Natural killer cell (primary cell): ENCODE measurements at regions not wholly inside any gene's neighbourhood (a gene's known extent, or its start where the extent isn't known, plus 50 kb on each side); places are given as distances from the start of the nearest gene placed in this dataset.

Experiments used
- ATAC-seq, 3 donors: fragments of 150-1000 bp in 2 of 3; fragments of 200-7000 bp in 1 of 3; cut with Tn5 transposase; 1 replicate in 1 of 3; 2 replicates in 2 of 3; pipeline ENCODE4 v1.10.0; 2021; ENCODE audit warnings: mild to moderate bottlenecking in 2 of 3, moderate library complexity in 2 of 3
- DNase-seq, 2 donors: peaks; one replicate each; pipeline versions ENCODE4 v3.0.0 to v3.0.0-alpha.2; 2013 to 2021; ENCODE audit warnings: mixed read lengths in 1 of 2
- H3K27ac ChIP-seq: one replicate; pipeline ENCODE4 v1.5.1; 2013; ENCODE audit warnings: mild to moderate bottlenecking, low read length
- H3K27me3 ChIP-seq: one replicate; pipeline ENCODE4 v1.6.1; 2013; ENCODE audit warnings: low read length; ENCODE audit not compliant: control insufficient read depth, insufficient read depth
- H3K36me3 ChIP-seq: one replicate; pipeline ENCODE4 v1.6.1; 2013; ENCODE audit warnings: low read length; ENCODE audit not compliant: control insufficient read depth, insufficient read depth
- H3K4me1 ChIP-seq: one replicate; pipeline ENCODE4 v1.6.1; 2013; ENCODE audit warnings: low read length; ENCODE audit not compliant: control insufficient read depth, insufficient read depth
- H3K4me3 ChIP-seq: one replicate; pipeline ENCODE4 v1.5.1; 2013; ENCODE audit warnings: low read length
- H3K9me3 ChIP-seq: one replicate; pipeline ENCODE4 v1.6.1; 2013; ENCODE audit warnings: low read length; ENCODE audit not compliant: control insufficient read depth, insufficient read depth
- H3K27ac Mint-ChIP-seq, 2 donors: one replicate each; pipeline ENCODE4 v1.8.0; 2022; ENCODE audit warnings: mild to moderate bottlenecking in 2 of 2, mixed read lengths in 2 of 2, moderate library complexity in 1 of 2
- H3K27me3 Mint-ChIP-seq, 2 donors: one replicate each; pipeline ENCODE4 v1.8.0; 2022; ENCODE audit warnings: low read depth in 2 of 2, mixed read lengths in 2 of 2
- H3K36me3 Mint-ChIP-seq: one replicate; pipeline ENCODE4 v1.8.0; 2022; ENCODE audit warnings: mixed read lengths
- H3K4me1 Mint-ChIP-seq, 2 donors: one replicate each; pipeline ENCODE4 v1.8.0; 2022; ENCODE audit warnings: mixed read lengths in 2 of 2
- H3K4me3 Mint-ChIP-seq: one replicate; pipeline ENCODE4 v1.8.0; 2022; ENCODE audit warnings: mild to moderate bottlenecking, moderate library complexity, mixed read lengths
- H3K9me3 Mint-ChIP-seq, 2 donors: one replicate each; pipeline ENCODE4 v1.8.0; 2022; ENCODE audit warnings: mixed read lengths in 2 of 2
- CTCF ChIP-seq: fragments of 200-600 bp; IDR thresholded peaks from one replicate; pipeline ENCODE4 v1.8.0; 2022; ENCODE audit warnings: antibody characterized with exemption
- WGBS: methylation state at CpG from one replicate; pipeline ENCODE4 v1.1.7; 2013; ENCODE audit warnings: missing lambda C conversion rate; ENCODE audit not compliant: insufficient coverage; 5-methylcytosine and 5-hydroxymethylcytosine counted together
- intact Hi-C: fragments of 100-400 bp; cut with micrococcal nuclease; formaldehyde crosslinking; loops from one replicate; pipeline ENCODE4 v1.14.2; 2022

DNA sequence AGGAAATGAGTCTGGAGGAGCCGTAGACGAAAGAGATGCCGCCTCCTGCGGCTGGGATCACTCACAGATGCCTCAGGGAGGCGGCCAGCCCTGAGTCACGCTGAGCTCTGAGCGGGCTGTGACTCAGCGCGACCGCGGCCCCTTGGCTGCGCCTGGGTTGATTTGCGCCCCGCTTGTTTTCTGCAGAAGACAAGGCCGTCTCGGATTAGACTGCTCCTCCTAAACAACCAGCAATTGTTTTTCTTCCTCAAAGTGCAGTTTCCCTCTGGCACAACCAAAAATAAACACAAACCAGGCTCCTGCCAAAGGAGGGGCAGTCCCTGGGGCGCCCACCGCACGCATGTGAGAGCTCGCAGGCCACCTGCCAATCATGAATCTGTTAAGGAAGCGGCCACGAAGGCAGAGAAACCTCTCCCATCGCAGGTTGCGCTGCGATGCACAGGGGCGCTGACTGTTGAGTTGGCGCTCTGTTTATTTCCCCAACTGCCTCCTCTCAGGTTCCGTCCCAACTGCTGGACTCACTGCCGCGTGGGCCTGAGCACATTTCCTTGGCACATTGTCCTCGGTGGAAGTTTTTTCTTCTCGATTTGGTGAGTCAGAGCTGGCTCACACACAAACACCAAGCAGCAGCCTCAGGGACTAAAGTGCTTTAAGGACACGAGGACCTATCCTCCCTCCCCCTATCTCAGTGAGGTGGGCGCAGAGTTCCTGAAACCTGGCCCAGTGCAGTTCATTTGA, 85.2 kb upstream of the NDUFV2 start:
- H3K27me3 ChIP-seq, result no peaks in the 10 kb centered on the region
- H3K4me1 ChIP-seq, result peaks cover 12% of the 10 kb centered on the region
- Mint-ChIP-seq H3K27ac (no peak overlapping the region), H3K27me3 (no peaks in the 10 kb centered on the region), H3K9me3 (no peaks in the 10 kb centered on the region), H3K4me3 (peak overlapping the region; percentile 55), H3K36me3 (no peaks in the 10 kb centered on the region), H3K4me1 (peaks cover 0 to 6% of the 10 kb centered on the region in 2 donors)
- ATAC-seq (peak; percentile 62 to 88 (median 87)), DNase-seq (peak; percentile 19 to 35)
- H3K4me3 ChIP-seq, result no peak overlapping the region
- intact Hi-C loops, result loop anchor here (10.0 kb wide), 1 partner anchor 63 kb away; no protein-coding TSS in a partner anchor
- H3K36me3 ChIP-seq, result no peaks in the 10 kb centered on the region
- no peaks in the 10 kb centered on the region for H3K9me3 ChIP-seq
- no peak for TF ChIP-seq CTCF
- WGBS, result 13% methylated on average over 34 of the region's 34 CpGs
- no peak overlapping the region for H3K27ac ChIP-seq

DNA sequence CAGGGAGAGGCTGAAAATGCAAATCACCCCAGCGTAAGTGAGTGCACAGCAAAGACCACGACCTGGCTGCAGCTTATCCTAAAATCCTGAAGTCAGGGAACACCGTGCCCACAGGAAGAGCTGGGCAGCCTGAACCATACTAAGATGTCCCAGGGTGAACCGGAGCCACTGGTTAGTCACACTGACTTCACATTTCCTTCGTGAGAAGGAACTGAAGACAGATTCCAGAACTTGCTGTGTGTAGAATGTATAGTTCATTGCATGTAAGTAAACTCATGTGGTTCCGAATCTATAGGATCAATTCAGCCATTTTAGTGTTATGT, 84.6 kb upstream of the NDUFV2 start:
- Histone ChIP-seq H3K27ac (no peak overlapping the region), H3K4me1 (peaks cover 12% of the 10 kb centered on the region), H3K4me3 (no peak overlapping the region), H3K36me3 (no peaks in the 10 kb centered on the region), H3K27me3 (no peaks in the 10 kb centered on the region), H3K9me3 (no peaks in the 10 kb centered on the region)
- no peak overlapping the region for H3K4me3 Mint-ChIP-seq
- peaks cover 0 to 6% of the 10 kb centered on the region in 2 donors for H3K4me1 Mint-ChIP-seq
- no peaks in the 10 kb centered on the region for H3K27me3 Mint-ChIP-seq
- H3K27ac Mint-ChIP-seq, result no peak overlapping the region
- H3K9me3 Mint-ChIP-seq, result no peaks in the 10 kb centered on the region
- no peak for DNase-seq
- ATAC-seq, result no peak
- WGBS, result 57% methylated on average over 6 of the region's 6 CpGs
- intact Hi-C loops, result loop anchor here (10.0 kb wide), 1 partner anchor 63 kb away; no protein-coding TSS in a partner anchor
- no peaks in the 10 kb centered on the region for H3K36me3 Mint-ChIP-seq
- no peak for TF ChIP-seq CTCF

- Histone ChIP-seq H3K9me3 (no peaks in the 10 kb centered on the region), H3K4me3 (no peak overlapping the region), H3K4me1 (peaks cover 12% of the 10 kb centered on the region), H3K27me3 (no peaks in the 10 kb centered on the region), H3K27ac (no peak overlapping the region), H3K36me3 (no peaks in the 10 kb centered on the region)
- ATAC-seq (no peak), DNase-seq (no peak)
- intact Hi-C loops, result loop anchor here (10.0 kb wide), 1 partner anchor 64 kb away; no protein-coding TSS in a partner anchor
- Mint-ChIP-seq H3K4me1 (peaks cover 0 to 6% of the 10 kb centered on the region in 2 donors), H3K4me3 (no peak overlapping the region), H3K9me3 (no peaks in the 10 kb centered on the region), H3K36me3 (no peaks in the 10 kb centered on the region), H3K27ac (no peak overlapping the region), H3K27me3 (no peaks in the 10 kb centered on the region)
- 96% methylated on average over 2 of the region's 4 CpGs for WGBS
- no peak for TF ChIP-seq CTCF
Measured at GRCh38 chr18:9019135-9019534, 83.4 kb upstream of the NDUFV2 start.

DNA sequence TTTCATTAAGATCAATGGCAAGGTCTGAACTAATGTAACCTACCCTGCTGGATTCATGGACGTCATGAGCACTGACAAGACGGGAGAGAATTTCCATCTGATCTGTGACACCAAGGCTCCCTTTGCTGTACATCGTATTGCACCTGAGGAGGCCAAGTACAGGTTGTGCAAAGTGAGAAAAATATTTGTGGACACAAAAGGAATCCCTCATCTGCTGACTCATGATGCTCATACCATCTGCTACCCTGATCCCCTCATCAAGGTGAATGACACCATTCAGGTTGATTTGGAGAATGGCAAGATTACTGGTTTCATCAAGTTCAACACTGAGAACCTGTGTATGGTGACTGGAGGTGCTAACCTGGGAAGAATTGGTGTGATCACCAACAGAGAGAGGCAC, 82.3 kb upstream of the NDUFV2 start:
- no peaks in the 10 kb centered on the region for H3K27me3 Mint-ChIP-seq
- Histone ChIP-seq H3K4me1 (peaks cover 12% of the 10 kb centered on the region), H3K27me3 (no peaks in the 10 kb centered on the region), H3K4me3 (no peak overlapping the region), H3K36me3 (no peaks in the 10 kb centered on the region), H3K9me3 (no peaks in the 10 kb centered on the region), H3K27ac (no peak overlapping the region)
- no peak for DNase-seq
- peaks cover 0 to 6% of the 10 kb centered on the region in 2 donors for H3K4me1 Mint-ChIP-seq
- no peak for ATAC-seq
- no peaks in the 10 kb centered on the region for H3K36me3 Mint-ChIP-seq
- H3K9me3 Mint-ChIP-seq, result no peaks in the 10 kb centered on the region
- no peak overlapping the region for H3K4me3 Mint-ChIP-seq
- no peak for TF ChIP-seq CTCF
- intact Hi-C loops, result no loop called here
- H3K27ac Mint-ChIP-seq, result no peak overlapping the region
- 86% methylated on average over 3 of the region's 3 CpGs for WGBS
